ENCODE measurements at regions not wholly inside any gene's neighbourhood (a gene's known extent, or its start where the extent isn't known, plus 50 kb on each side); places are given as distances from the start of the nearest gene placed in this dataset.
A peak's percentile ranks its signal among the peaks of the same experiment; 100 is the strongest.
"Not testable (repeated sequence)": the region's sequence is repeated elsewhere in the genome, so short reads cannot be mapped to it uniquely, and the experiment has no call there.

DNA sequence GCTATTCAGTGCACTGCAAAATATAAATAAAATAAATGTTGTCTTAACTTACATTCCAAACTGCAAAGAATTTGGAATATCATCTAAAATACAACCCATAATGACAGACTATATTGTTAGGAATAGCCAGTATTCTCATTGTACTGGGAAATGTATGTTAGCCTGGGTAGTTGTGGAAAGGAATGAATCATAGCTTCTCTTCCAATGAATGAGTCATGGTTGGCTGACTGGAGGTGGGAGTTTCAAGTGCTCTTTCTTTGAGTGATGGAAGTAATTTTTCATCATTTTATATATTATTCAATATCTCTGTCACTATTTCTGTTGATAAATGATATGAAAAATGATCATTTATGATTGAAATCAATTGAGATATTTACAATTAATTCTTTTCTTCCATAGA, 158.6 kb upstream of the ARRDC3 start:
- no peak for DNase-seq

DNA sequence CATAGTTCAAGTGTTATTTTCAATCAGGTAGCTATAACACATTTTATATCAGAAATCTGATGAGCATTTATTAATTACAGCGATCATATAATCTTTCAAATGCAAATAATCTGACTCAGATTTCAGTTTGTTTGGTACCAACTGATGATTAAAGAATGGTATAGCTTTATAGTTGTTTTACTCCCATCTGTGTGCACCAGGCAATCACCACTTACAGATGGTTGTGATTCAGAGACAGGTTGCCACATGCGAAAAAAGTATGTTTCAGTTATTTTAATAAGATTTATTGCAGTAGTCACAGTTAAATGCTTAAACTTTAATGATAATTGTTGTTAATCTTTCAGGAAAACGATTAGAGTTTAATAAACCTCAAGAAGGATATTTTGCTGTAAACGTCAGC, 155.1 kb upstream of the ARRDC3 start:
- no peak for DNase-seq

DNA sequence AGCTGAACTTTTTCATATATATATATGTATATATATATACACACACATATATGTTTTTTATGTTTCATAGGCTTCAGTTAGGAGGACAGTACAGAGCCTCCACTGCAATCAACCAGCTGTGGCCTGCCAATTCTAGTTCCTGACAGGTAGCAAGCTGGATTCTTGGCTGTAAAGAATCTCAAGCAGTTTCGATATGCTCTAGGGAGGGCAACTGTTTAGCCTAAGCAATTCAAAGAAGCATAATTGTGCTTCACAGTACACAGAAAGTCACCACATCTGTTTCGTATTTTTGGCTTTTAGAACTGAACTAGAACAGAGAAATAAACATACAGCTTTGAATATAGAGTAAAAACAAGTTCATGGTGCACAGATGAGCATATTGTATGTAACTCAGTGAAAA, 152.4 kb upstream of the ARRDC3 start:
- peak; percentile 76 for DNase-seq

DNA sequence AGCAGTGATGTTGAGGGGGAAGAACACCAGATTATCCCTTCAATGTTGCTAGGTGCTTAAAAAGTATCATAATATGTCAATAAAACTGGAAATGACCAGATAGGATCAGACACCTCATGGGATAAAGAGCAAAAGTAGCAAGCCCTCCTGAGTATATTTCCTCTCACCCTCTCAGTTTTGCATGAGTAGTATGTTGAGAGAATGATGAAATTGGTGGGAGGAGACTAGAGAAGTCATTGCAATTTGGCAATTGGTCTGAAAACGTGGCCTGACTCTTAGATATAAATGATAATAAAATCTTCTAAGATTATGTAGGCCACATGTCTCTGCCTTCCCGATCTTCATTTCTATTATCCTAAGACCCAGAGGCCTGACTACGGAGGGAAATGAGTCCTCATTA, 151.2 kb upstream of the ARRDC3 start:
- DNase-seq: no peak

DNA sequence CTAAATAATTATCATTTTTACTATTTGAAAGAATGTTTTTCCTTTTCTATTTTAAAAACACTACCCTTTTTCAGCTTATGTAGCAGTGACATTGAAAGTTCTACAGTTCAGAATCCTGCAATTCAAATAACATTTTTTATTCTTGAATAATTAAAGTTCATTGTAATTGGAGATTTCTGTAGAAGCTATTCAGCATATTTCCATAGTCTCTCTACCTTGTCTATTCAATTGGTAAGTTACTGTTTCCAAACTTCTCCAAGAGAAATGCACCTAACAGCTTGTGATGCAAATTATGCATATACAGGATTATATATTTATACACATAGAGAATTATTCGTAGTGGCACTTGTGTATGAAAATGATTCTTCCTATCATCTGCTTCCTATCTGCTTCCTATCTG, 149.7 kb upstream of the ARRDC3 start:
- no peak for DNase-seq

DNA sequence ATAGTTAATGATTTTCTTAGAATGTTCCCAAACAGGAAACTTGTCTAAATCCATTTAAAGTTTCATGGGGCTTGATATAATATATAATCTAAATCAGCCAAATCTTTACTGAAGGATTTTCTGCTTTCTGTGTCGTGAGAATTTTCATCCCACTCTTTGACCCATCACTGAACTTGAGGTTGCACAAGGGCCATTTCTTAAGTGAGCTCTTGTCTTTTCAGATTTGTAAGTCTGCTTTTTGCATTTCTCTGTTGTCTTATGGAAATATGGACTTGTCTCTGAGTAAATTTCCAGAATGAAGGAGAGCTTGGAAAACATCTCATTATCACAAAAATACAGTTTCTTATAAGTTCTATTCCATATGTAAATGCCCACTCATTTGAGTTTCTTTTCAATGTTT, 149.2 kb upstream of the ARRDC3 start:
- DNase-seq: no peak

DNA sequence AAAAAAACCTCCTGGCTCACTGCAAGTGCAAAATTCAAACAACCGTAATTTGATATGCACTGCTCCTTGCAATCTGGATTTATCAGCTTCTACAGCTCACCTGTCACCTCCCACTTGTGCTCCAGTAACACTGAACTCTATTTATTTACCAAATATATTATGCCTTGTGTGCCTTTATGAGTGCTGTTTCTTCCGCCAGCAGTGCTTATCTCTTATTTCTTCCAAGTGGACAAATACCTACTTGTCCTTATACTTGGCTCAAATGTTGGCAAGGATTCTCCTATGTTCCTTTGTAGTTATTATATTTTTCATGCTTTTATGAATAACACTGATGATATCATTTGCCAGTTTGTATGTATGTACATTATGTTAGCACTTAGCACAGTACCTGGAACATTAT, 145.7 kb upstream of the ARRDC3 start:
- no peak for DNase-seq

DNA sequence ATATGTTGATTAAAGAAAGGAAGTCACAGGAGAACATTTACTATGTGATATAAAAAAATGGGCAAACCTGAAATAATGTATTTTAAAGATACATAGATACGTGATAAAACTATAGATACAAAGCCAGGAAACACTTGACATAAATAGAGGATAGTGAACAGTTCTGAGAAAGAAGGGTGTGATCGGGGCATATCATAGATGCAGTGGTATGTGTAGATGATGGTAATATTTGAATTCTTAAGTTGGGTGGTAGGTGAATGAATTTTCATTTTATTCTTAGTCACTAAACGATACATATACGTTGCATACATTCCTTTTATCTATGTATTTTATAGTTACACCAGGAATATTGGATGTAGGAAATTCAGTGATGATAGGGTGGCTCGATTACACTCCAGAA, 138.7 kb upstream of the ARRDC3 start:
- no peak for DNase-seq

DNA sequence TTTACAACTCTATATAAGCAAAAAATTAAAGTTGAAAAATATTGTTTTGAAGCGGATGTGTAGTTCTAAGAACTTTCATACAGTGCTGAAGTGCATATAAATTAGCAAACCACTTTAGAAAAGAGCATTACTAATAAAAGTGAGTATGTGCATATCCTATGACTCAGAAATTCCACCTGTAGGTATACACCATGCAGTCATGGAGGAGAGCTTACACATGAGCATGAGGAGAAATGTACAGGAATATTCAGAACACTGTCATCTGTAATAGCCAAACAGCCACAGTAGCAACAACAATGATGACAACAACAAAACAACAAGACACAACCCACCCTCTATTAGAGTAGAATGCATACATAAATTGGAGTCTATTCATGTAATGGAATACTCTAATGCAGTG, 138.2 kb upstream of the ARRDC3 start:
- no peak for DNase-seq

DNA sequence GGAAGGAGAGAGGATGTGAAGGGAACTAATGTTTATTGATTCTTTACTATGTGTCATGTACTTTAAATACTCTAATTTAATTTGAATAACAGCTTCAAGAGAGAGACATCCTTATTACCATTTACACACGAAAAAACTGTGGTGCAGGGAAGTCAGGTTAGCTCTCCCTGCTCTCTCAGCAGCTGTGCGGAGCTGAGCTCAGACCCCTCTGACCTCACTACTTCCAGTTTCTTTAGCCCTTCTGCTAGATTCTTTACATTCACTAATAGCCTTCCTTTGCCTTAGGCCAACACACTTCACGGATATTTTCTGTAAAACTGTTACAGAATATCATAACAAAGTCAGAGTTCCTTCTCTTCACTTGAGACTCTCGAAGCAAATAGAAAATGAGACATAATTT, 131.3 kb upstream of the ARRDC3 start:
- DNase-seq: no peak

DNA sequence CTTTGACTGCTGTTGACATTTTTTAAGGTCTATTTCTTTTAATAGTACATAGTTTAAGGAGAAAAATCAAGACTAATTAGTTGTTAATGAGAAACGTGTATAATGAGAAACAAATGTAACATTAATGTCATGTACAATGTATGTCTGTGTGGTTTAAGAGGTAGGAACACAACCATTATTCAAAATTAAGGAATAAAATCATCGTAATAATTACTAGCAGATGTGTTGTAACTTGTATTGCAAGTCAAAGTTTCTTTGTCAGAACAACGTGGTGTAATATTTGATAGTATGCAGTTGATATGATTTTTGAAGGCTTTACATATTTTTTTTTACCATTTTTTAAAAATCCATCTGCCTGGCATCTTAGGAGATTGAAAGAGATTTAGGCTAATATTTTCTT, 120.2 kb upstream of the ARRDC3 start:
- DNase-seq: no peak

DNA sequence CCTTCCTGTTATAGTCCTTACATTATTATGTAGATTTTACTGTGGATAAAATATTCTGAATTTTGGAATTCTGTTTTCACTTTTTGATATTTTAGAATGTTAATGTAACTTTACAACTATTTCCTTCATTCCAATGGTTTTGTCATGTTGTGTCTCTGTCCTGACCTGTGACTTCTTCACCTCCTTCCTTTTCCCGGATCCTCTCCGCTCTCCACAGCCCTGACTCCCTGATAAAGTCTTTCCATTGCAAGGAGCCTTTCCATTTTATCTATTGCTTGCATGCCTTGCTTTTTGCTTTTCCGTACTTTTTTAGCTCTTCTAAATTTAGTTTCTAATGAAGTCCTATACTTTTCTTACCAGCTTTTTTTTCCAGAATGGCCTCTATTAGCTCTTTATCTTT, 117.6 kb upstream of the ARRDC3 start:
- no peak for DNase-seq

DNA sequence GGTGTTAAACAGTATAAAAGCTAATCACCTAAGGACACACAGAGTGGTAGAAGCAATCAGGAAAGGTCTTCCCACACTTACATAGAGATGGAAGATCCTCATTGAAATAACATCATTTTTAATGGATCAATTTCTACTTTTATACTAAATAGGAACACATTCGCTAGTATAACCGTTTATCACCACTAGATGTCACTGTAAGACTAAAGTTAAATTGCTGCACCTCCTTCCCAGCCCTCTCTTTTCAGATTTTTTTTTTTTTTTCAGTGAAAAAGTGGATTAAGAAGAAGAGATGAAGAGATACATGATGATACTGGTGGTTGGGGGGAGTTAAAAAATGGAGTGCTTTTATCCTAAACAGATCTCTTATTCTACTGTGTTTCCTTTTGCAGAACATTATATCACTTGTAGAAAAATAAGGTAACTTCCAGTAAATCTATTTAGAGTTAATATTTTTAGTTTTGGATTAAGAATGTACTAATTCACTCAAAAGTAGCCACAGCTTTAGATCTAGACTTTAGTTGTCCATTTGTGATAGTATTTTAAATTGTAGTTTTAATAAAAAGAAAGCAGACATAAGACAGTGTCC, 116.9 kb upstream of the ARRDC3 start:
- peak; percentile 74 for DNase-seq

DNA sequence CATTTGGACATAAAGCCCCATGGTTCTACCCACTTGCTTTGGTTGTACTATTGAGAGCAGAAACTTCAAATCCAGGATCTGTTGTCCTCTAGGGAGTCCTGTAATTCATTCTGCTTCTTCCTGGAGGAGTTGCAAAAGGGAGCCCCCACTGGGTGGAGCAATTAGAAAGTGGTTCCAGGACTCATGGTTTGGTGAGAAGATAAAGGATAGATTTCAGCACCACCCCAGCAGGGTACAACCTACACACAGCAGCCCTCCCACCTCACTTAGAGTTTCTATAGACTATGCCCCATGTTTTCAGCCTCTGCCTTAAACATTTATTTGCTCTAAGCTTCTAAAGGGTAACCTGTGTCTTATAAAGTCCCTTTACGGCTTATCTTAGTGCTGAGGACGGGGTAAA, 112.6 kb upstream of the ARRDC3 start:
- no peak for DNase-seq

DNA sequence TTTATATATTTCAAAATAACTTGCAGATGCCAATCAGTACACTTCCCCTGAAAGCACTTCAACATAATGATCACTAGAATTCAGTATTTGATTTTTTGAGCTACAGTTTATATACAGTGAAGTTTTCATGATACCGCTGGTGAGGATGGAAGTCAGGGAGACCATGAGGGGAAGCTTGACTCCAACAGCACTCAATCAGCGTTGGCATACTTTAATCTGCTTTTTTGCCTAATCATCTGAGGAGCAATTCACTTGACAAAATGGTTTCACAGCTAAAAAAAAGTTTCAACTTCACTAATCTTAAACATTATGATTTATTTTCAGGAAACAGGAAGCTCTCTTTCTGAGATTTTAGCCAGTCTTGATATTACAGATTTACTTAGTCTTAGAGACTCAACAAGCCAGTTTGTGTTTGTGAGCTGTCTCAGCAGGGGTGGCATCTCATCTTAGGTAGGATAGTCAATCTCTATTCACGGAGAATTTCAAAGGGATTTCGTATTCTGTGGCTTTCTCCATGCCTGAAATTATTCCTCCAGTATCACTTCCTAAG, 111.4 kb upstream of the ARRDC3 start:
- DNase-seq: no peak

DNA sequence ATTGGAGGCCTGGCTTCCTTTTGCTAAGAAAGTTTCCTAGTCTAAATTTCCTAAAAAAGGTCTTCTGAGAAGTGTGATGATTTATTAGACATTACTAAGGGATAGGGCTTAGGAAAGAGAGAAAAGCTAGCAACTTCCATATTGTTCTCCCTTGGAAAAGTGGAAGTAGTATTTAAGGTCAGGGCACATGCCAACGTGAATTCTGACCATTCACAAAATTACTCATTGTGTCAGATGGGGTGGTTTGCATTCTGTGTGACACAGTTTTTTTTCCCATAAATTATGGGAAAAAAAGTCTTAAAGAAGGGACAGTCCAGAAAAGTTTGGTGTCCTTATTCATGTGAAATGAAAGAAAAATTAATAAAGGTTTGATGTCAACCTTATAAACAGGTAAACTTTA, 110.0 kb upstream of the ARRDC3 start:
- no peak for DNase-seq

DNA sequence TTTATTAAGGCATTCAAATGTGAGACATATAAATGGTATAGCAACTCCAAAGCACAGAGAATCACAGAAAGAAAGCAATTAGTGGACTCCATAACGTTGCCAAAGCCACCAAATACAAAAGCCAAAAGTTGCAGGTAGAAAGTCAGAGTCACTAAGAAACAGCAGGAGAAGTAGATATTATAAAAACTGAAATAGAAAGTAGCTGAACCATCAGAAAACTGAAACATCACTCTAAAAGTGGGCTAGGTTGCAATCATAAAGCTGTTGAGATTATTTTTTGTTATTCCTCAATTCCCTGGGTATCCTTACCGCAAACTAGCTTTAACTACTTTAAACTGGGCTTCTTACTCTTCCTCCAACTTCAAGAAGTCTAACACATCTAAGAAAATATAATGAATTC, 108.1 kb upstream of the ARRDC3 start:
- DNase-seq: no peak

DNA sequence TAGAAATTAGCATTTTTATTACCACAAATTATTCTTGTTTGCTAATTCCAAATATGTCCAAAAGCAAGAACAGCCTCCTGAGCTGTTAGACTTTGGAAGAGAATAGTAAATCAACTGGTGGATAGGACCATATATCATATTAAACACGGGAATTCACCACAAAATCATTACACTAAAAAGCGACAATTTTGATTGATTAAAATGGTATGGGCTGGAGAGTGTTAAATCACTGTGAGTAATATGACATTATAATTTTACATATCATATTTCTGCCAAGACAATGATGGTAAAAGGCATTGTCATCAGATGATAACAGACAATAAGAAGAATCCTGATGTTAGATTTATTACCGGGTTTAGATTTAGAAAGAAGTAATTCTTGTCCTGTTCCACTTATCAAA, 107.2 kb upstream of the ARRDC3 start:
- DNase-seq: no peak

DNA sequence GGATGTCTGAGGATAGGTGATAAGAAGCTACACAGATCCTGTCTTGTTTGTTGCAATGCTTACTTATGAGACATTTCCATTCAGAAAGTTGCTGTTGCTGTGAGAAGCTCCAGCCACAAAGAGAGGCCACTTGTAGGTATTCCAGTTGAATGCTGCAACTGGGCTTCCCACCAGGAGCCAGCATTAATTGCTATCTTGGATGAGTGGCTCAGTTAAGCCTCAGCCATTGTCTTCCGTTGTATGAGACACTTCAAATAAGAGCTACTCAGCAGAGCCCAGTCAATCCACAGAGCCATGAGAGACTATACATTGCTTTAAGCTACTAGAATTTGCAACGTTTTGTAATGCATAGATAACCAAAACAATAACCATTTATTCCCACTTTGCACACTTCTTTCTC, 104.3 kb upstream of the ARRDC3 start:
- DNase-seq: no peak

DNA sequence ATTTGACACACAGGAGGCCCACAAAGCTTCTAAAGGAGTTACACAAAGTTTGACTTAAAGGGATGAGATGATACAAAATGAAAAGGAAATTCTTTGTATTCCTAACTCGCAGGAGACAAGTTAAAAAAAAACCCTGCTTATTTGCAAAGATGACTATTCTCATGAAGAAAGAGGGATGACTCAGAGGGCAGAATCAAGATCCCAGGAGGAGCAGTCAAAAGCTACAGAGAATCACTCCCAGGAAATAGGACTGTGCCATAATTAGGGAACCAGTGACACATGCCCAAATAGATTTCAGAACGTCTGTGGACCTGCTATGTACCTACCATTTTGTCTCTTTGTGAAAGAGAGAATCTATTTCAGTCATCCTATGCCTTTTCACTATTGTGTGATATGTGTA, 103.5 kb upstream of the ARRDC3 start:
- no peak for DNase-seq

DNA sequence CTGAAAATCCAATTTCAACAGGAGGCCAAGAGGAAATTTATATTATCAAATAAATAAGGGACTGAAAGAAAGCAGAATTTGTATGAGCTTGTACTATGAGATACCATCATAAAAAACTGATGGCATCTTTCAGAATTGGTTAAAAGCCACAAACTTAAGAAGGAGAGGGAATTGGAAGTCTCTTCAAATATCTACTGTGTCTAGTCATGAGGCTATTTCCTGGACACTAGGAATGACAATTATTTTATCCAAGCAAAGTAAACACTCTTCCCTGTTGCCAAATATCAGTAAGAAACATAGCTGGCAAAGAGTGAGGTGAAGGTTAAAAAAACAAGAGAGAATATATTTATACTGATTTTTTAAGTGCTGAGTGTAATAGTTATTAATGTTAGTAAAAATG, 101.5 kb upstream of the ARRDC3 start:
- no peak for DNase-seq

DNA sequence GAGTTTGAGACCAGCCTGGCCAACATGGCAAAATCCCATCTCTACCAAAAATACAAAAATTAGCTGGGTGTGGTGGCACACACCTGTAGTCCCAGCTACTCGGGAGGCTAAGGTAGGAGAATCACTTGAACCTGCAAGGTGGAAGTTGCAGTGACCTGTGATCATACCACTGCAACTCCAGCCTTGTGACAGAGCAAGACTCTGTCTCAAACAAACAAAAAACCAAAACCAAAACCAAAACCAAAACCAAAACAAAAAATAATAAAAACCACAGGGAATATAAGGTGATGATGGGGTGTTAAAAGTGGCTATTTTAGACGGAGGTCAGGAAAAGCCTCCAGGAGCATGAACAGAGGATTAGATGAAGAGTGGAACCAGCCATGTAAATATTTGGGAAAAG, 96.3 kb upstream of the ARRDC3 start:
- DNase-seq: not testable (repeated sequence)

DNA sequence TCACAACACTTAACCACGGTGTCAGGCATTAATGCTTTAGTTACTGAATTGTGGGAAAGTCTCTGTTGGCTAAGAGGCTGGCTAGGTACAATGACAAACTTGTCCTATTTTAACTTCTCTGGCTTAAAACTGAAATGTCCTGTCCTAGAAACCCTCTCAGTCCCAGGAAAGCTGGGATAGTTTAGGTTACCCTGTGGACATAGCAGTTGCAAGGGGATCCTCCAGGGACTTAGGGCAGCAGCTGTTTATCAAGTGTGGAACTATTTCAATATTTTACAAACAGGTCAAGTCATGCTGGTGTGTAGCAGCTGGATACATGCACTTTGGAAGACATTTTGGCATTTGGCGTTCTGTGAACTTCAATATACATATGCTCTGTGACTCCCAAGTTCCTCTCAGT, 95.0 kb upstream of the ARRDC3 start:
- no peak for DNase-seq

DNA sequence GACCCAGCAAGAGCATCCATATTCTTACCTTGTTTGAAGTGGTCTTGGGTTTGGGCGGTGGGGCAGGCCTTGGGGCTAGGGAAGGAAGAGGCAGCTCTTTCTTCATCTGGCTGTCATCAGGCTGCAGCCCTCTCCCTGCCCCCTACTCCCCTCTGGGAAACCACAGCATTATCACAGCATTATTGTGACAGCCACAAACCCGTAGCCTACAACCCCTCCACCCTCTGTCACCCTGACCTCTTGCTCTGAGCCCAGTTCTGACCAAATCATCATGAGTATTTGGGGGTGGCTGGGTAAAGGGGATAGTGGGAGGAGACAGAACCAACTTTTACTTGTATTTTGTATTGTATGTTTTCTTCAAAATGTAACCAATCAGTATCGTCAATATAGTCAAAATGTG, 94.3 kb upstream of the ARRDC3 start:
- no peak for DNase-seq

DNA sequence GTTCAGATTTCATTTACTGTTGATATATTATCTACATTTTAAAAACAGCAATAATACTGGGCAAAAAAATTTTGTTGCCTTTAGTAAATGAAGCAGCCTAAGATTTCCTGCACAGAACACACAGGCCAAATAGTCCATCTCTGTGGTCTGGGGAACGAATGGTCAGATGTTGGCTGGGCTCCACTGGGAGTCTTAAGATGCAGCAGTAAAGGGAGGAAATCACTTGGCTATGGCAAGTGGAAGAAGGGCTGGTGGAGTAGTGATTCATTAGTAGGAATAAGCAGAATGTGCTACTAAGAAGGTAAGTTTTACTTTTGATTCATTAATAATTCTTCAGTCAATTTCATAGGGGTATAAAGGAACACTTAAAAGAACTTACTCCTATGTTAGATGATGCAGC, 91.1 kb upstream of the ARRDC3 start:
- DNase-seq: no peak
